ENCODE measurements at regions not wholly inside any gene's neighbourhood (a gene's known extent, or its start where the extent isn't known, plus 50 kb on each side); places are given as distances from the start of the nearest gene placed in this dataset.
"Not testable (repeated sequence)": the region's sequence is repeated elsewhere in the genome, so short reads cannot be mapped to it uniquely, and the experiment has no call there.

GRCh38 chr5:12695651-12696050, 791.4 kb upstream of the CTNND2 start:
- no peak for DNase-seq

GRCh38 chr5:12691330-12691729, 787.1 kb upstream of the CTNND2 start:
- DNase-seq, result no peak

DNA sequence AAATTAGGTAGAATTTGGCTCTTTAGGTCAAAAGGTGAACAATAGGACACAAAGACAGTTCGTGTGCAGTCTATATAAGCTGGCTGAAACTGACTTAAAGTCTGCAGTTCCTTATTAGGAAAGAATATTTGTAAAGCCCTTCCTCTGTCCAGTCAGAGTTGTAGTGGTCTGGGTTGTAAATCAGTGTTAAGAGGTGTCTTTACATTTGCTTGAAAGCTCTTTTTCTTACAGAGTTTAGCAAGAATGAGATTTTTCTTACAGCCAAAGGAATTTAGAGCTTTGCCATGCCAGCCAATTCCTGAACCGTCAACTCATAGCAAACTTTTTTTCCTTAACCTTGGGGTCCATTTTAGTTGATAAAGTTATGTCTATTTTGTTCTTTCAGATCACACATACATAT, 786.1 kb upstream of the CTNND2 start:
- no peak for DNase-seq

- no peak for DNase-seq
Measured at GRCh38 chr5:12683249-12683648, 779.0 kb upstream of the CTNND2 start.

- no peak for DNase-seq
Measured at GRCh38 chr5:12679731-12680130, 775.5 kb upstream of the CTNND2 start.

DNA sequence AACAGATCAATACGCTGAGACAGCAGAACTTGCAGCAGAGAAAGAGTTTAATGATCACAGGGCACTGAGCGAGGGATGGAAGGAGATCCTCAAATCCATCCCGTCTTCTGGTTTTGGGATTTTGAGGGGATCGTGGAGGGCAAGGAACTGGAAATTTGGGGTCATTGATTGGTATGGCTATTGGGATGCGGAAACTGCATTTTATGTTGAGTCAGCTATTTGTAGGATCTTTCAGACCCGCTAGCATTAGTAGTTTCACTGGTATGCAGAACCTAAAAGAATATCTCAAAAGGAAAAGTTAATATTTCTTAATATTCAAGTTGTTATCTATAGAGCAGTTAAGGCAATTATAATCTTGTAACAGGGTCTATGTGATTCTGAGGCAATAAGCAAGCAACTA, 771.7 kb upstream of the CTNND2 start:
- no peak for DNase-seq

- no peak for DNase-seq
Measured at GRCh38 chr5:12672141-12672540, 767.9 kb upstream of the CTNND2 start.

DNA sequence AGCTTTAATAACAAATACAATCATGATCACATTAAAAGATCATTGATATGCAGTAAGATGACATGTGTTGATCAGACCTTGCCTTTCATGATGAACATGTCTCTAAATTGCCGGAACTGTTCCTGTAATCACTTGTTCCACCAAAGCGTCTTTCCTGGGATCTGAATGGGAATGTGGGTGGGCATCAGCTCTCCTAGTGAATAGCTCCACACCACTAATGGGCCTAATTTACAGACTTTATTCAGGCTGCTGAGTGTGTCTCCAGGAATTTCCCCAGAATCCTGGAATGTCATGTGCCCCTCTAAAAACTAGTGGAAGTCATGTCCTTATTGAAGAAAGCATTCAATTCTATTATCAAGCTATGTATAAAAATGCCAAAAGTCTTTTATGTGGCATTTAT, 765.1 kb upstream of the CTNND2 start:
- no peak for DNase-seq

- DNase-seq, result no peak
Measured at GRCh38 chr5:12668564-12668963, 764.3 kb upstream of the CTNND2 start.

DNA sequence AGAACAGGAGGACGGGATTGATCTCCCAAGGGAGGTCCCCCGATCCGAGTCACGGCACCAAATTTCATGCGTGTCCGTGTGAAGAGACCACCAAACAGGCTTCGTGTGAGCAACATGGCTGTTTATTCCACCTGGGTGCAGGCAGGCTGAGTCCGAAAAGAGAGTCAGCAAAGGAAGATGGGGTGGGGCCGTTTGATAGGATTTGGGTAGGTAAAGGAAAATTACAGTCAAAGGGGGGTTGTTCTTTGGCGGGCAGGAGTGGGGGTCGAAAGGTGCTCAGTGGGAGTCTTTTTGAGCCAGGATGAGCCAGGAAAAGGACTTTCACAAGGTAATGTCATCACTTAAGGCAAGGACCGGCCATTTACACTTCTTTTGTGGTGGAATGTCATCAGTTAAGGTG, 763.6 kb upstream of the CTNND2 start:
- not testable (repeated sequence) for DNase-seq

DNA sequence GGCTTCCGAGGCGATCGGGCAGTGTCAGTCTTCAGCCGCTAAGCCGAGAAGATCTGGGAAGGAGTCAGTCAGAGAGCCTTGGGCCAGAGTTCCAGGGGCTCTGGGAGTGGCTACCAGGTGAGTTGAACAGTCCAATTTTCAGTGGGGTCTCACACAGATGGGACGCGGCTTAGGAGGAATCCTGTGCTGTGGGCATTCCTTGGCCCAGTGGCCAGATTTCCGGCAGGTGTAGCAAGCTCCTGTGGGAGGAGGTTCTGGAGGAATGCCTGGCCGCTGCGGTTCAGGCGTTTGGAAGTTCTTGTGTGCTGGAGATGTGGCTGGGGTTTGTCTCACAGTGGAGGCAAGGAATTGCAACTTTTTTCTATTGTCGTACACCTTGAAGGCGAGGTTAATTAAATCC, 761.5 kb upstream of the CTNND2 start:
- DNase-seq, result not testable (repeated sequence)

DNA sequence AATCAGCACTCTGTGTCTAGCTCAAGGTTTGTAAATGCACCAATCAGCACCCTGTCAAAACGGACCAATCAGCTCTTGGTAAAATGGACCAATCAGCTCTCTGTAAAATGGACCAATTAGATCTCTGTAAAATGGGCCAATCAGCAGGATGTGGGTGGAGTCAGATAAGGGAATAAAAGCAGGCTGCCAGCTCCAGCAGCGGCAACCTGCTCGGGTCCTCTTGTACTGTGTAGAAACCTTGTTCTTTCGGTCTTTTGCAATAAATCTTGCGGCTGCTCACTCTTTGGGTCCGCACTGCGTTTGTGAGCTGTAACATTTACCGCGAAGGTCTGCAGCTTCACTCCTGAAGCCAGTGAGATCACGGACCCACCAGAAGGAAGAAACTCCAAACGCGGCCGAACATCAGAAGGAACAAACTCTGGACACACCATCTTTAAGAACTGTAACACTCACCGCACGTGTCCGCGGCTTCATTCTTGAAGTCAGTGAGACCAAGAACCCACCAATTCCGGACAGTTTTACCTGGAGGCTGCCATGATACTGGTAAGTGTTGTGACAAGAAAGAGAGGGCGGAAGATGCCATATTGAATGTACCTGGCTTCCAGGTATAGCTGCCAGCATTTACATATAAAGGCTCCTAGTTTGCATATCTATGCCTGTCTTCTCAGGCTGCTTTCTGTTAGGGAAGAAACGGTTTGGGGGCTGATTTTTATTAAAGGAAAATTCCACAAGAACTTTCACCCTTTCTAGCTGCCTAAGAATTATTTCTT, 758.5 kb upstream of the CTNND2 start:
- DNase-seq, result no peak

DNA sequence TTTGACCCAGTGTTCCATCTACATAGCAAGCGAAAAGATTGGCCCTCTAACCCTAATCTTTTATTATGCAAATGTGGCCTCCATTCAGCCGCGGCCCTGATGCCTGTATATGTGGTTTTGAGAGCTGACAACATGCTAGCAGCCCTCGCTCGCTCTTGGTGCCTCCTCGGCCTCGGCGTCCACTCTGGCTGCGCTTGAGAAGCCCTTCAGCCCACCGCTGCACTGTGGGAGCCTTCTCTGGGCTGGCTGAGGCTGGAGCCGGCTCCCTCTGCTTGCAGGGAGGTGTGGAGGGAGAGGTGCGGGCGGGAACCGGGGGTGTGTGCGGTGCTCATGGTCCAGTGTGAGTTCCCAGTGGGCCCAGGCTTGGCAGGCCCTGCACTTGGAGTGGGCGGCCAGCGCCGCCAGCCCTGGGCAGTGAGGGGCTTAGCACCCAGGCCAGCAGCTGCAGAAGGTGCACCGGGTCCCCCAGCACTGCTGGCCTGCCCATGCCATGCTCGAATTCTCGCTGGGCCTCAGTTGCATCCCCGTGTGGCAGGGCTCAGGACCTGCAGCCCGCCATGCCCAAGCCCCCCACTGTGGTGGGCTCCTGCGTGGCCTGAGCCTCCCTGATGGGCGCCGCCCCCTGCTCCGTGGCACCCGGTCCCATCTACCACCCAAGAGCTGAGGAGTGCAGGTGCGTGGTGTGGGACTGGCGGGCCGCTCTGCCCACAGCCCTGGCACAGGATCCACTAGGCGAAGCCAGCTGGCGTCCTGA, 757.5 kb upstream of the CTNND2 start:
- DNase-seq, result no peak

DNA sequence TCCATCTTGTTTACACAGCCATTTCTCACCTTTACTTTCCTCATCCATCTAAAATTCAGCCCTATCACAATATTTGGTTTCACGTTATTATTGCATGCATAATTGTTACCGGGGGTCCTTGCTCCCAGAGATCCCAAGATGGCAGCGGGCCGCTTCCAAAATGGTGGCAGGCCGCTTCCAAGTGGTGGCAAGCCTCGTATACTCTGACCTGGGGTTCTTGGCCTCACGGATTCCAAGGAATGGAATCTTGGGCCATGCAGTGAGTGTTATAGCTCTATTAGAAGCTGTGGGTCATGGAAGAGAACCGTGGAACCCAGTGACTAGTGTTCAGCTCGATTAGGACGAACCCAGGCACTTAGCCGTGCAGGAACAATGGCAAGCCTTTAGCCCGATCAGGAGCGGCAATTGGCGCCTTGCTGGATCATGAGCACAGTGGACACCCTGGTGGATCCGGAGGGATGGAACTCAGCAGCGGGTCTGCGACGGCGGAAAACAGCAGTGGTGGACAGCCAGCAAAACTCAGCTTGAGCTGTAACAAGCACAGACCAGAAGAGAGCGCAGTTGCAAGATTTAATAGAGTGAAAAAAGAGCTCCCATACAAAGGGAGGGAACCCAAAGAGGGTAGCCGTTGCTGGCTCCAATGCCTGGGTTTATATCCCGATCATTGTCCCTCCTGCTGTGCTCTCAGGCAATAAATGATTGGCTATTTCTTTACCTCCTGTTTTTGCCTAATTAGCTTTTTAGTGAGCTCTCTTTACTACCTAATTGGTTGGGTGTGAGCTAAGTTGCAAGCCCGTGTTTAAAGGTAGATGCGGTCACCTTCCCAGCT, 756.2 kb upstream of the CTNND2 start:
- DNase-seq, result not testable (repeated sequence)

- DNase-seq, result no peak
Measured at GRCh38 chr5:12659686-12660085, 755.4 kb upstream of the CTNND2 start.

- no peak for DNase-seq
Measured at GRCh38 chr5:12658871-12659446, 754.7 kb upstream of the CTNND2 start.

GRCh38 chr5:12657914-12658474, 753.7 kb upstream of the CTNND2 start:
- not testable (repeated sequence) for DNase-seq

GRCh38 chr5:12655675-12656074, 751.4 kb upstream of the CTNND2 start:
- no peak for DNase-seq

GRCh38 chr5:12652201-12652600, 748.0 kb upstream of the CTNND2 start:
- DNase-seq, result no peak

DNA sequence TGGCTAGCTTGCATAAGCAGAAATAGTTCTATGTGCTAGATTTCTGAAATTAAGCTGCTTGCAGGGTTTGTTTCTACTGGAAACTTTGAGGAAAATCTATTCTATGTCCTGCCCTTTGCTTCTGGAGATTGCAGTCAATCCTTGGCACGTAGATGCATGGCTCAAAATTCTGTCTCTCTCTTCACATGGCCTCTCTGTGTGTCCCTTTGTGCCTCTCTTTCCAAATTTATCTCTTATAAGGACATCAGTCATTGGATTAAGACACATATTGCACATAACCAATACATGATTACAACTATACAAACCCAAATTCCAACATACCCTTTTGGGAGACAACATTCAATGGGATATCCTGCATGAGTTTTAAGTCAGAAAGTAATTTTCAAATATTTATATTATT, 744.3 kb upstream of the CTNND2 start:
- no peak for DNase-seq

DNA sequence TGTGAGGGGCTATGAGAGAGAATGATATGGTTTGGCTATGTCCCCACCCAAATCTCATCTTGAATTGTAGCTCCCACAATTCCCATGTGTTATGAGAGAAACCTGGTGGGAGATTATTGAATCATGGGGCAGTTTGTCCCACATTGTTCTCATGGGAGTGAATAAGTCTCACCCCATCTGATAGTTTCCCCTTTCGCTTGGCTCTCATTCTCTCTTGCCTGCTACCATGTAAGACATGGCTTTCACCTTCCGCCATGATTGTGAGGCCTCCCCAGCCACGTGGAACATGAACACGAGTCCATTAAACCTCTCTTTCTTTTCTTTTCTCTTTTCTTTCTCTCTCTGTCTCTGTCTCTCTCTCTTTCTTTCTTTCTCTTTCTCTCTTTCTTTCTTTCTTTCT, 743.4 kb upstream of the CTNND2 start:
- DNase-seq, result no peak

GRCh38 chr5:12645582-12645981, 741.3 kb upstream of the CTNND2 start:
- no peak for DNase-seq

DNA sequence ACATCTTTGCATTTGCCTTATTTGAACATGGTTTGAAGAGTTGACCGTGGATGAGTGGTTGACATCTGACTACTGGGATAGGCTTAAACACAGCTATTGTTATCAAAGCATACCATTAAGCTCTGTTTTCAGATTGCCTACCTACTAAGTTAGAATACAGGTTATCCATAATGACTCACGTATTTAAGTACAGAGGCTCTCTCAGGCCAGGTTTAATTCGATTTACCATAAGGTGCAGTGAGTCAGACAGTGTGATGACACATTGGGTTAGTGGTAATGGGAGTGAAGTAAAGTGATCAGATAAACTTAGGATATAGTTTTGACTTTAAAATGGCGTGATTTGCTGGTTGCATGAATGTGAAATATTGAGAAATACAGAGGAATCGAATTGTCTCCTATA, 732.0 kb upstream of the CTNND2 start:
- no peak for DNase-seq
